ENCODE measurements at regions not wholly inside any gene's neighbourhood (a gene's known extent, or its start where the extent isn't known, plus 50 kb on each side); places are given as distances from the start of the nearest gene placed in this dataset.

- 85% methylated on average over 12 of the region's 12 CpGs for WGBS
- H3K27me3 ChIP-seq (ENCODE audit: control insufficient read depth in 4 of 4, insufficient read depth in 4 of 4, low read length in 3 of 4): no peaks in the 10 kb centered on the region
- DNase-seq (ENCODE audit: low spot score): no peak
- TF ChIP-seq HNF4A (conservative IDR thresholded peaks at IDR 0.05): no peak
- no peak for TF ChIP-seq MAX (IDR thresholded peaks at IDR 0.05)
- no peak for TF ChIP-seq YY1 (IDR thresholded peaks at IDR 0.05)
- TF ChIP-seq JUND (IDR thresholded peaks at IDR 0.05): no peak
- no peak for TF ChIP-seq REST (IDR thresholded peaks at IDR 0.05)
- no peak for TF ChIP-seq ZBTB33 (IDR thresholded peaks at IDR 0.05)
- TF ChIP-seq HNF4G (IDR thresholded peaks at IDR 0.05): no peak
- no peak for TF ChIP-seq TAF1 (conservative IDR thresholded peaks at IDR 0.05)
- TF ChIP-seq RXRA (IDR thresholded peaks at IDR 0.05): no peak
- no peak for TF ChIP-seq FOXA2 (IDR thresholded peaks at IDR 0.05)
- TF ChIP-seq RAD21 (IDR thresholded peaks at IDR 0.05): no peak
- no peak for TF ChIP-seq FOXA1 (IDR thresholded peaks at IDR 0.05)
- no peak for TF ChIP-seq EGR1 (IDR thresholded peaks at IDR 0.05; ENCODE audit: low read depth in 2 of 2)
- TF ChIP-seq NR2F2 (IDR thresholded peaks at IDR 0.05): no peak
- no peak for TF ChIP-seq SP1 (IDR thresholded peaks at IDR 0.05)
- H3K9me3 ChIP-seq (ENCODE audit: control insufficient read depth in 4 of 4, low read length in 3 of 4): peaks cover 0 to 3% (median 0%) of the 10 kb centered on the region in 4 donors
- H3K4me3 ChIP-seq (ENCODE audit: low read depth in 1 of 3, low read length in 3 of 3): no peak overlapping the region
- H3K9ac ChIP-seq (ENCODE audit: low read depth in 1 of 2, low read length in 2 of 2): no peak overlapping the region
- H3K4me1 ChIP-seq (ENCODE audit: control insufficient read depth in 4 of 4, insufficient read depth in 4 of 4, low read length in 3 of 4): no peaks in the 10 kb centered on the region
- H3K36me3 ChIP-seq (ENCODE audit: control insufficient read depth in 4 of 4, insufficient read depth in 3 of 4, low read depth in 1 of 4, low read length in 3 of 4): no peaks in the 10 kb centered on the region
- H3K27ac ChIP-seq (ENCODE audit: low read depth in 1 of 2, low read length in 2 of 2): no peak overlapping the region
Measured at GRCh38 chr7:153808117-153808516, 244.1 kb upstream of the DPP6 start.

- 72% methylated on average over 9 of the region's 9 CpGs for WGBS
Measured at GRCh38 chr7:153829525-153829924, 222.7 kb upstream of the DPP6 start.

More at GRCh38 chr7:153829525-153829924, 222.7 kb upstream of the DPP6 start:
- H3K4me1 ChIP-seq (ENCODE audit: control insufficient read depth in 4 of 4, insufficient read depth in 4 of 4, low read length in 3 of 4): no peaks in the 10 kb centered on the region
- H3K27ac ChIP-seq (ENCODE audit: low read depth in 1 of 2, low read length in 2 of 2): no peak overlapping the region
- TF ChIP-seq GABPA (IDR thresholded peaks at IDR 0.05 in 1 of 2, conservative IDR thresholded peaks at IDR 0.05 in 1 of 2) (no peak), MAX (IDR thresholded peaks at IDR 0.05) (no peak), JUND (IDR thresholded peaks at IDR 0.05) (no peak), RXRA (IDR thresholded peaks at IDR 0.05) (no peak), FOXA1 (IDR thresholded peaks at IDR 0.05) (no peak), EGR1 (IDR thresholded peaks at IDR 0.05; ENCODE audit: low read depth in 2 of 2) (no peak), RAD21 (IDR thresholded peaks at IDR 0.05) (no peak), NR2F2 (IDR thresholded peaks at IDR 0.05) (no peak), HNF4G (IDR thresholded peaks at IDR 0.05) (no peak), ATF3 (IDR thresholded peaks at IDR 0.05) (no peak), FOXA2 (IDR thresholded peaks at IDR 0.05) (no peak), REST (IDR thresholded peaks at IDR 0.05) (no peak), SP1 (IDR thresholded peaks at IDR 0.05) (no peak), ZBTB33 (IDR thresholded peaks at IDR 0.05) (no peak)
- no peak overlapping the region for H3K4me3 ChIP-seq (ENCODE audit: low read depth in 1 of 3, low read length in 3 of 3)
- H3K9me3 ChIP-seq (ENCODE audit: control insufficient read depth in 4 of 4, low read length in 3 of 4): no peaks in the 10 kb centered on the region
- no peak for DNase-seq (ENCODE audit: low spot score)
- H3K36me3 ChIP-seq (ENCODE audit: control insufficient read depth in 4 of 4, insufficient read depth in 3 of 4, low read depth in 1 of 4, low read length in 3 of 4): no peaks in the 10 kb centered on the region
- H3K27me3 ChIP-seq (ENCODE audit: control insufficient read depth in 4 of 4, insufficient read depth in 4 of 4, low read length in 3 of 4): peaks cover 0 to 3% (median 0%) of the 10 kb centered on the region in 4 donors
- no peak overlapping the region for H3K9ac ChIP-seq (ENCODE audit: low read depth in 1 of 2, low read length in 2 of 2)

All from liver (tissue), 7 donors.